Esophagus muscularis mucosa (tissue), 3 donors: ENCODE measurements at regions not wholly inside any gene's neighbourhood (a gene's known extent, or its start where the extent isn't known, plus 50 kb on each side); places are given as distances from the start of the nearest gene placed in this dataset.

ENCODE experiments used
- POLR2A ChIP-seq: fragments of 450-650 bp; IDR thresholded peaks from one replicate; pipeline ENCODE4 v1.6.1; 2017; ENCODE audit warnings: antibody characterized with exemption, moderate library complexity, mild to moderate bottlenecking, low read depth
- TF ChIP-seq, protein P1 (sequence below), 3 experiments: fragments of 200-600 bp in 2 of 3; fragments of 450-650 bp in 1 of 3; sonication (generic) in 2 of 3; IDR thresholded peaks; one replicate each; pipeline ENCODE4 v1.5.1; 2017 to 2019; ENCODE audit warnings: antibody characterized with exemption in 3 of 3, mild to moderate bottlenecking in 2 of 3, moderate library complexity in 1 of 3

DNA sequence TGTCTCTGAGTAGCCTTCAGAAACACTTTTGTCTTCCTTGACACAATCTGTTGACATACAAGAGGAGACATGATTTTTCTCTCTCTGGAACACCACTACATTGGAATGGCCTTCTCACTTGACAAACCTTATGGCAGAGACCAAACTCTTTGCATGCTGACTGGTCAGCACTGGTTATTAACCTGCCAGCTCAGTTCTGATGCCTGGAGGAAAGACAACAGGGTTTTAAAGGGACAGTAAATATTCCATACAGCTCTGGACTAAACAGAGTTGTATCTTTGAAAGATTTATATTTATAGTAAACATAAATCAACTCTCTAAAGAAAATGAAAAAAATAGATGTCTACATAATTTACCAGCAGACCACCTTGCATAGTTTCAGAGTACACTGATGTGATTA lies 1139.1 kb upstream of the CDH8 start:
- TF ChIP-seq, protein P1, sequence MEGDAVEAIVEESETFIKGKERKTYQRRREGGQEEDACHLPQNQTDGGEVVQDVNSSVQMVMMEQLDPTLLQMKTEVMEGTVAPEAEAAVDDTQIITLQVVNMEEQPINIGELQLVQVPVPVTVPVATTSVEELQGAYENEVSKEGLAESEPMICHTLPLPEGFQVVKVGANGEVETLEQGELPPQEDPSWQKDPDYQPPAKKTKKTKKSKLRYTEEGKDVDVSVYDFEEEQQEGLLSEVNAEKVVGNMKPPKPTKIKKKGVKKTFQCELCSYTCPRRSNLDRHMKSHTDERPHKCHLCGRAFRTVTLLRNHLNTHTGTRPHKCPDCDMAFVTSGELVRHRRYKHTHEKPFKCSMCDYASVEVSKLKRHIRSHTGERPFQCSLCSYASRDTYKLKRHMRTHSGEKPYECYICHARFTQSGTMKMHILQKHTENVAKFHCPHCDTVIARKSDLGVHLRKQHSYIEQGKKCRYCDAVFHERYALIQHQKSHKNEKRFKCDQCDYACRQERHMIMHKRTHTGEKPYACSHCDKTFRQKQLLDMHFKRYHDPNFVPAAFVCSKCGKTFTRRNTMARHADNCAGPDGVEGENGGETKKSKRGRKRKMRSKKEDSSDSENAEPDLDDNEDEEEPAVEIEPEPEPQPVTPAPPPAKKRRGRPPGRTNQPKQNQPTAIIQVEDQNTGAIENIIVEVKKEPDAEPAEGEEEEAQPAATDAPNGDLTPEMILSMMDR (IDR thresholded peaks at IDR 0.05), result no peak
- no peak for TF ChIP-seq POLR2A
